HG02798 (cell line): ENCODE measurements at regions not wholly inside any gene's neighbourhood (a gene's known extent, or its start where the extent isn't known, plus 50 kb on each side); places are given as distances from the start of the nearest gene placed in this dataset.

Experiments
- ATAC-seq: cut with Tn5 transposase; IDR thresholded peaks from one replicate; pipeline ENCODE4 v1.9.1; 2021; ENCODE audit warnings: mild to moderate bottlenecking; ENCODE audit not compliant: unreplicated experiment, poor library complexity

DNA sequence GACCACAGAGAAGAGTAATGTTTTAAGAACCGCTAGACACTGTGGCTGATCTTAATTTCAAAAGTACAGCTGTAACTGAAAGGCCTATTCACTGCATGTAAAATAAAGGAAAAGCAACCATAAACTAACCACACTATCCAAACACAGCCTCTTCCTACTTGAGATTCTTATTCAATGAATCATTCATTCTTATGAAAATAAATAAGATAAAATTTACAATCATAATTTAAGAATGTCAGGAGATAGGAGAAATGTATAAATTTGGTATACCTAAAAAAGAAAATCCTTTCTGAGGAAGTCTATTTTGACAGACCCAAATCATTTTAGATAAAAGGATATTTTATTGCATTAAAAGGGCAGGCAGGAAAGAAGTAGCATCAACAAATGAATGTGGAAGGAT lies 533.5 kb upstream of the ZNF385D start:
- ATAC-seq = no peak

DNA sequence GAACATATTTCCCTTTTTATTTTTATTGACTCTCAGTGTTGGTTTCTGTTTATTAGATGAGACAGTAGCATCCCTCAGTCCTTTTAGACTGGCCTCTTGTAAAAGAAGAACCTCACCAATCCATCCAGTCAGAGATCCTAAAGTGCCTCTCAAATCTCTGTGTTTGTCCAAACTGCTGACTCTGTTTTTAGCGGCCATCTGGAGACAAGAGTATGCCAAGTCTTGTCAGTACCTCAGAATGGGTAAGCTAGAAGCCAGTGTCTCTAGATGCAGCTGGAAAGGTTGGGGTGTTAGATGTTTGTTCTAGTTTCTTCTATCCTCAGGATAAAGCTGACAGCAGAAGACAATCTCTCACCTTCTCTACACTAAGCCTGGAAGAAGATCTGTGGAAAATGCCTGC lies 537.7 kb upstream of the ZNF385D start:
- ATAC-seq = no peak

DNA sequence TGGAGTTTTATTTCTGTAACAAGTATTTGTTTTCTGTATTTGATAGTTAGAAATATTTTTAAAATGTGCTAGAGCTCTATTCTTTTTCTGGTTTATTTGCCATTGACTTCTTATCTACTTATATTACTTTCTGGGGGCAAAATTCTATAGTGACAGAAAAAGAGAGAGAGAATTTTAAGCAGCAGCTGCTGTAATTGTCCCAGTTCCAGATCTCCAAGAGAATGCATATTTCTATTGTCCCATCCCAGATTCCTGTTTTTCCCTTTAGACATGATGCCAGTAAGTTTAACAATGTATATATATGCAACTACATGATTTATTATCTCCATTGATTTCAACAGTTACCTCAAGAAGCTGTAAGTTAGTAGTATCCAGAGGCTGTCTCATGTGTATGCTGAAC lies 541.7 kb upstream of the ZNF385D start:
- ATAC-seq = no peak

DNA sequence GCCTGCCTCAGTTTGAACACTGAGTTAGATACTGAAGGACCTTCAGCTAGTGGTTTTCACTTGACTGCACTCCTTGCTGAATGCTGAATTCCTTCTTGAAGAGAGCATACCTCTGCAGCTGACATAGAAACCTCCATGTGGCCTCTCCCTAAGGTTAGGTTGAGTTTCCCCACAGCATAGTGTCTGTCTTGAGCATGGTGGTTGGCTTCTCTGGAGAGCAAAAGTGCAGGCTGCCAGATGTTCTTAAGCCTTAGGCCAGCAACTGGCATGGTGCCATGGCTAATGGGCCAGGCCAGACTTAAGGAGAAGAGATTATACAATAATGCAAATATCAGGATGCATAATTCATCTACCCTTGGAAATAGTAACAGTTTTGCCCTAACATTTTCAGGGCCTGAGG lies 545.6 kb upstream of the ZNF385D start:
- no peak for ATAC-seq

DNA sequence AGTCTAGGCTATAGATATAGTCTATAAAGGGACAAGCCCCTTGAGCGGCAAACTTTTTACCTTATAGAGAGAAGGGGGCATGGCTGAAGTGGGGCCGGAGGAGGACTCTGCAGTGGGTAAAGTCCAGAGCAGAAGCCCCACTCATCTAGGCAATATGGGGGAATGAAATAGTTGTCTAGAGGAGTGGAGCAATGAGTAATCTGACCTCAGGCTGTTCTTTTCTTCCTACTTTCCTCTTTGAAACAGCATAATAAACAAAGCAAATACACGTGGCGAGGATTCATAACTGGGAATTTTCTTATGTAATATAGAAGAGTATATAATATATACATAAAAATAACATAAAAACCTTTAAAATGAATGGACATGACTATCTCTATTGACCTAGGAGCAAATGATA lies 546.4 kb upstream of the ZNF385D start:
- ATAC-seq = no peak

DNA sequence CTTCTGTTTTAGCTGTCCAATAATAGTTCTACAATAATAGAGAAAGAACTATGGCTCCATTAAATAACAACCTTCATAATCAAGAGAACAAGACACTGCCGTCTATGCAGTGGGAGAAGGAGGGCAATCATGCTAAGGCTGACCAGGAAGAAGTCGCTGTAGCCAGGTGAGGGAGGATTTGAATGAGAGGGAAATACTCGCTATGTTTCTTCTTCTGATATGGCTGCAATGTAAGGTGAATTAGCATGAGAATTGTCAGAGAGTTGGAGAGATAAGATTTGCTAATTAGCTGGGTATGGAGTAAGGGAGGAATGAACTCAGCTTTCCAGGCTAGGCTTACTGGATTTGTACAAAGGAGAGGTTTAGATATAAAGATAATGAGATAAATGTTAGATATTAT lies 555.4 kb upstream of the ZNF385D start:
- ATAC-seq = no peak

DNA sequence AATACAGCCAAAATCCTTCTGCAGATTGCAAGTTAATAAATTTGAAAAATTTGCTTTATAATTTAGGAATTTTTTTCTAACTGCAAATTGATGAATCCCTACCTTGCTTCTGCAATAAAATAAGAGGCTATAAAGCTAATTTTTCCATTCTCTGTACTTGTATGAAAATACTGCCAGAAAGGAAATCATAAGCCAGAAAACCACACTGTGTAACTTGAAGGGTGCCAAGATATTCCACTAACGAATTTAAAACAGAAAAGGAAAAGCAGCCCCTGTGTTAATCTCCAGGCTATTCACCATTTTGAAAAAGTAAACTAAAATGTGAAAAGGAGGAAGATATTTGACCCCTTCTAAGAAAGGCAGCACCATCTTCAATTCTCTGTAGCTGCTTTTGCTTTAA lies 557.9 kb upstream of the ZNF385D start:
- no peak for ATAC-seq

DNA sequence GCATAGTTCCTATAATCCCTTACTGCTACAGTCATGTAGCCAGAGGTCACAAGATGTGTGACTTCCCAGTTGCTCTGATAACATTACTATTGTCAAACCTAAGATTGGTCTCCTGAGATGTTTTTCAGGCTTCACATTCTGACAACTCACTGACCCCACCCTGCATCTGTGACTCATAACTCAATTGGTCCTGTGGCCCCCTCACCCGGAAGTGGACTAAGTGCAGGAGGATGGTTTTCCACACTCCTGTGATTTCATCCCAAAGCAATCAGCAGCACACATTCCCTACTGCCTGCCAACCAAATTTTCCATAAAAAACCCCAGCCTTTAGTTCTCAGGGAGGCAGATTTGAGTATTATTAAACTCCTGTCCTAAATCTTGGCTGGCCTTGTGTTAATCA lies 564.9 kb upstream of the ZNF385D start:
- no peak for ATAC-seq

DNA sequence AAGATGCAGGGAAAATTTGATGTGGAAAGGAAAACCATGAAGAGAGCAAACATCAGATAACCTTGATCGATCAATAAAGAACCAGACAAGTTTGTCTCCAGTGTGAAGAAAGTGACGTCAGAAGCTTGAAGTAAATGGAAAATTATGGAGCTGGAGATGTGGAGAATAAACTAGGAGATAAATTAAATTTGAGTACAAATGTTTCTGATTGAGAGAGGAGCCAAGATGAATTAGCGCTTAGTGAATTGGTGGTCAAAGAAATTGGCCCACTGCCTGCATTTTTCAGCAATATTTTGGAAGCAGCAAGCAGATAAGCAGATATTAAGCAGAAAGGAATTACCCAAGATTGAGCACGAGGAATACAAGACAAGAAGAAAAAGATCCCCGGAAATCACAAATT lies 567.3 kb upstream of the ZNF385D start:
- no peak for ATAC-seq

DNA sequence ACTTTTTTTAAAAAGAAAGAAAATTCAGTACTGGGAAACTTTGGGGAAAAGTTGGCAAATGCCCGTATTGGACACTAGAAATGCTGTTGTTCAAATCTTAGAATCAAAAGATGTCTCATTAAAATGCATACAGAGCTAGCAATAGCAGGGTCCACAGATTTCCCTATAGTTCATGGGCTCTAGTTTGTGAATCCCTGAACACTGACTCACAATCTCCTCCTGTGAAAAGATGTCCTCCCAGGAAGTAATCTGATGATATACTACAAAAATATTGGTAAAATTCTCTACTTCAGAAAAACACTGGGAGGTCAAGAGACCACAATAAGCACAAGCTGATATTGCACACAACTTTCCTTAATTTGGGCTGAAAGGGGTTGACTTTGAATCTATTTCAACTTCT lies 568.4 kb upstream of the ZNF385D start:
- no peak for ATAC-seq

DNA sequence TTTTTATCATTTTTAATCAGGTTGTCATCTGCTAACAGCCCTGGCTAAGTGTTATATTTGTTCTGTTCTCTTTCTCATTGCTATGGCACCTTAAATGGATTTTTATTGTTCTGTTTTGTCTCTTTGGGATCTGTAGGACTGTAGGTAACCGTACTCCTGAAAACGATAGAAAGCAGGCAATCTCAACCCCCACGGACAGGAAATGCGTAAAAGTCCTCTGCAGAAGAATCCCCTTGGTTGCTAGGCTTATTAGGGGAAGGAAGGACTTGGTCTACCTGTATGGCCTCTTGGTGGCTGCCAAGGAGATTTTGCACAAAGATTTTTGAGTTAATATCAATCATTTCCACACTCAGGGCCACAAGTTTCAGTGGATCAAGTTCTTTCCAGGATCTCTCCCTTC lies 571.9 kb upstream of the ZNF385D start:
- ATAC-seq = no peak

DNA sequence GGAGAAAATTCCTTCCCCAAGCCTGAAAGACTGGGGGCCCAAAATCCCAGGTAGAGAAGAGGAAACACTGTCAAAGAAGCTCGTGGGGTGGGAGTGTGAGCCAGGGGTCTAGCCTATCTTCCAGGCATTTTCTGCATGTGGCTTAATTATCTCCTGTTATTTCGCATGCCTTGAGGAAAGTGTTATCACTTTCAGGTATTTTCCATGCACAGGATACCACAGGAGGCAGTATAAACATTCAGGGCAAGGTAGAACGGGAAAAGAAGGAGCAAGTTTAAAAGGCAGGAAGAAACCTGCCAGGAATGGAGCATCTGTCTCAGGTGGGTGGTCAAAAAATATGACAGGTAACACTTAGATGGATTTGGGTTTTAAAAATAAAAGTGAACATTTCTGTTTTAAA lies 575.3 kb upstream of the ZNF385D start:
- no peak for ATAC-seq

DNA sequence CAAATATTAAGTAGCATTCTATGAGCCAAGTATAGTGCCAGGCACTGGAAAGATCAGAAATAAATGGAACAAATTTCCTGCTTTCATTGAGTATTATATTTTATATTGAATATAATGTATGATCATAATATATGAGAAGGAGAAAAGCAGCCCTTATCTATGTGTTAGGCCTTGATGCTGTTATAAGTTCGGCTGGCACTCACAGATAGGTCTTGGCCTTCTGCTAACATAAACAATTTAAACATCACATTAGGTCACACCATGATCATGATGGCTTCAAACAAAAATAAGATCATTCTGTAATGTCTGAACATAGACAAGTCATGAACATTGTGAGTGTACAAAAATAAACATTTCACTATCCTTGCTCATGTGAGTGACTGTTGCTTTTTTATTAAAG lies 584.0 kb upstream of the ZNF385D start:
- ATAC-seq = no peak

DNA sequence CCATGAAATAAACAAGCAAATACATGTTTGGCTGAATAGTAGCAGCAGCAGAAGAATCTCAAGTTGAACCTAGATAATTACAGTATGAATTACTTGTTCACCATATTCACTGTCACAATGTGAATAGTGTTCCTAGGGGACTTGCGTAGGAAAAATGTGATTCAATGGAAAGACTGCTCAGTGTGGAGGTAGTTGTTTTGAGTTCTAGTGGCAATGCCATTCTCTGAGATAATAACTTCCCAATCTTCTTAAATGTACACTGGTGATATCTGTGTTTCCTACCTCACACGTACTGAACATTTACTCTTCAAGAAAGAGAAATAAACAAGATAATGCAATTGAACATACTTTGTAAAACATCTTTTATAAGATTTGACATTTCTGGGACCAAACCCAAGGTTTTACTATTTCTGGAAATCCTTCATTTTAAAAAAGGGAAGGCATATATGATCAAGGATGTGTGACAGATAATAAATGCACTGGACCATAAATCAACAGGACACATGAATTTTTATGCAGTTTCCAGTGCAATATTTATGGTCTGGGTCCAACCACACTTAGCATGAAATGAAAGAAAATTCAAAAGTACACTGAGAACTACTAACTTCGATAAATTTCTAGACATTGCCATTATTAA lies 598.3 kb upstream of the ZNF385D start:
- no peak for ATAC-seq

DNA sequence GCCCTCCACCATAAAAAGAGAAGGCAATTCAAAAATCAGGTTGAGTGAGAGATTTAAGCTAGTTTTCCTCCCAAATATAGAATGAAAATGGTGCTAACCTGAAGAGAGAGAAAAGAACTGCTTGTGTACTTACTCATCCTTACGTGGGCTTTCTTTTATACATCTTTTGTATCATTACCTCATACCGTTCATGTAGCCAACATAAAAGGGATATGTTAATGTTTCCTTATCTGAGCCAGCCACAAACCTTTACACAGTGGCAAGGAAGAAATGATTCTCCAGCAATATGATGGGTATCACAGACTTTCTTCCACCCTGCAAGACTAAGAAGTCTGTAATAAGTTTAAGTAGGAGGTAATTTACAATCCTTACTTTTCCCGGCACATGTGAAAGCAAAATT lies 600.8 kb upstream of the ZNF385D start:
- ATAC-seq = no peak

DNA sequence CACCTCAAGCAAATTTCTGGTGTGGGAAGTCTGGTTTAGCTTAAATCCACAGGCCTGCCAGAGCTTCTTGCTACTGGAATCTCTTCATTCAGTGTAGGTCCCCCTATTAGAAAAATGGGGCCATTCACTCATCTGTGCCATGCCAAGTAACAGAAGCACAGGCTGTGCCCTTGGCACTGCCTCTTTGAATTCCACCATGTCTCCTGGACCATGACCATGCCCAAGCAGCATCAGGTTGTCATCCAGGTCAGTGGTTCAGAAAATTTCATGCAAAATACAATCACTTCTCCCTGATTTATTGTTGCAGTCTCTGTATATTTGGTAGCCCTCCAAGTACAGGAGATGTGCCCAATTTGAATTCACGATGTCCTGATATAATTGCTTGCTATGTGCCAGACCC lies 602.1 kb upstream of the ZNF385D start:
- no peak for ATAC-seq

DNA sequence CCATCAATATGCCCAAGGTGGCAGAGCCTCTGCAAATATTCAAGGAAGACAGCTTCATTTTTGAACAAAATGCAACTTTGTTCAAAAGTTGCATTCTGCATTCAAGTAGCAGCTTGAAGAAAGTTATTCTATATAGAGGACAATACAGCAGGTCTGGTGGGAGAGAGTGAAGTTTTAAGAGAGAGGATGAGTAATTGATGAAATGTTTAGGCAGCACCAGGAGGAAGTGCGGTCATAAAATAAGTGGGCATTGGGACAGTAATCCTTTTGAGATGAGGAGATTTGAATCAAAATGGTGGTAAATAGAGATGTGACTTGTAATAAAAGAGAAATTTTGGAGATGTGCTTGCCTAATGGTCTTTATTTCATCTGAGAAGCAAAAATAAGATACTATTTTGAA lies 607.3 kb upstream of the ZNF385D start:
- no peak for ATAC-seq

DNA sequence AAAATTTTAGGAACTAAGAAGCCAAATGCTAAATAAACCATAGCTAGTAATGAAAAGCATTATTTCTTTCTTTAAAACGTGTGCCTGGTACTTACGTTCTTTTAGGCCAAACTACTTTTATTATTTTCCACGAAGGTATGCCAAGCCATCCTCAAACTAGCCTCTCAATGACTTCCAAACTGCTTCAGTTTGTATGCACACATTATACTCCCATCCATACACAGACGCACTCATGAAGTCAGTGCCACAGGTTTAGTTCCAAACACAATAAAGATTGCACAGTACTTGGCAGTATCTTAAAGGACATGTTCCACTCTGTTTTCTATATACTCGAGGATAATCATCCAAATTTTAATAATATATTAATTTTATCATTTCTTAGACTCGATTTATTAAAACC lies 609.2 kb upstream of the ZNF385D start:
- no peak for ATAC-seq

DNA sequence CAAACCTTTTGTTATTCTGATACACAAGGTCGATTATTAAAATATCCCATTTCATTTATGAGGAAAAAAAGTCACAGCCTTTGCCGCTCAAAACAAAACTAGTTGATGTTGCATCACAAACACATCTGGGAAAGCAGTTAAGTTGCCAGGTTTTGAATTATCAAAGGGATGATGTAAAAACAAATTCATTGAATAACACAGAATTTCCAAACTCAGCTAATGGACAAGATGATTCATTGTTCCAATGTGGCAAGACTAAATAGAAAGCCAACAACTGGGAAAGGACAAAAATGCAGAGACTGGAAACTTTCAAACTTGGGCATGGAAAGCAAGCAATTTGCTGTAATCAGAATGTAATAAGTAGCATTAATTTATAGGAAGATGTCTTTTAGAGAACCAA lies 610.0 kb upstream of the ZNF385D start:
- no peak for ATAC-seq

DNA sequence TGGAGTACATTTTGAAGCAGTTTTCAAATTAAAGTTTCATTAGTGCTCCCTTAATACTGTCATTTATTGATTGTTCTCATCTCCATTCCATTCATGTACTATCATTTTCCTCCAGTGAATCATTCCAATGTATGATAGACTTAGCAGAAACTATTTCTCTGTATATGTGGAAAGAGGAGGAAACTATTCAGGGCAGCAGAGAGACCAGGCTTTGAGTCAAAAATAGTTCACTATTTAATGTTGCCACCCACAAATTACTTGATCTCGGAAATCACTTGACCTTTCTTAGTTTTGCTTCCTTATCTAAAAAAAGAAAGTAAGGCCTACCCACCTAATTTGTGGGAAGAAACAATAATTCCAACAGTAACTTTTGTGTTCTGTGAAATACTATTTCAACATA lies 610.5 kb upstream of the ZNF385D start:
- ATAC-seq = no peak

DNA sequence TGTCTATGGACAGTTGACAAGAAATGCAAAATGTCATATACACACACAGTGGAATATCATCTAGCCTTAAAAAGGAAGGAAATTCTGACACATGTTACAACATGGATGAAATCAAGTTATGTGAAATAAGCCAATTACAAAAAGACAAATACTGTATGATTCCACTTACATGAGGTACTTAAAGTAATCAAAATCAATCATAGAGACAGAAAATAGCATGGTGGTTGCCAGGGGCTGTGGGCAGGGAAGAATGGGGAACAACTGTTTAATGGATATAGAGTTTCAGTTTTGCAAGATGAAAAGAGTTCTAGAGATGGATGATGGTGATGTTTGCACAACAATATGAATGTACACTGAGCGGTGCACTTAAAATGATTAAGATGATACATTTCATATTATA lies 613.8 kb upstream of the ZNF385D start:
- no peak for ATAC-seq

DNA sequence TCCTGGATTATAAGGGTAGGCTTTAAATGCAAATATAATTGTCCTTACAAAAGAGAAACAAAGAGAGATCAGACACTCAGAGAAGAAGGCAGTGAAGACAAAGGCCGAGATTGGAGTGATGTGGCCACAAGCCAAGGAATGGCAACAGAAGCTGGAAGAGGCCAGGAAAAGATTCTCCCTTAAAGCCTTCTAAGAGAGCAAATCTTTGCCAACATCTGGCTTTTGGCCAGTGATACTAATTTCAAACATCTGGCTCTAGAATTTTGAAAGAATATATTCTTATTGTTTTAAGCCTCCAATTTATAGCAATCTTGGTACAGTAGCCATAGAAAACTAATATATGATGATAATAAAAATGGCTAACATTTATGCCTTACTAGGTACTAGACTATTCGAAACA lies 615.8 kb upstream of the ZNF385D start:
- ATAC-seq = no peak

DNA sequence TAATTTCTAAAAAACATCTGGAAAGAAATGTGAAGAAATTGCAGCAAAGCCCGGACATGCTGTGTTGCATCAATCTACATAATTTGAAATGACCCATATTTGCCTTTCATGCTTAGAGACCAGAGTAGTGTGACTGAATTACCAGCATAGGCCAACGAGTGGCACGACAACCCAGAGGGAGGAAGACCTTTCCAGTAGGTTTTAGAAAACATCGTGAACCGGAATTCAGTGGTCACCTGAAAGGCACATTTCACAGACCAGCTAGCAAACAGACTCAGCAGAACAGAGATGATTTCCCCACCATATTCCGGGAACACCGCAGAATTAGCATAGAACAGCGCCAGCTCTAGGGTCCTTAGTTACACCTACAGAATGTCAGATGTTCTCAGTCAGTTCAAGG lies 620.0 kb upstream of the ZNF385D start:
- ATAC-seq = no peak
